ENCODE measurements at regions not wholly inside any gene's neighbourhood (a gene's known extent, or its start where the extent isn't known, plus 50 kb on each side); places are given as distances from the start of the nearest gene placed in this dataset.

DNA sequence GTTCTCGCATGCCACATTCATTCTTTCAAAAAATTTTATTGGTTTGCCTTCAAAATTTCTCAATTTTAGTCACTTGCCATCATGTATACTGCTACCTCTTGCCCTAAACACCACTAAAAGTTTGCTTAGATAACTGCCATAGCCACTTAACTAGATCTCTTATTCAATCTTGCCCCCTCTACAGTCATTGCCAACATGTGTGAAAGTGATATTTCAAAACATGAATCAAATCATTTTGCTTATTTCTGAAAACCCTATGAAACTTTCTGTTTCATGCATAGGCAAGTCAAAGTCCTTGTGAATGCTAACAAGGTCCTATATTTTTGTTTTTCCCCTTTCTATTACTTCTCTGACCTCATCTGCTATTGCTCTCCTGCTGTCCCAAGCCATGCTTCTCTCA is 397.1 kb downstream of the KCNJ3 start:
- ChIA-PET POLR2A (no interaction called here), CTCF (ENCODE audit: low intra/inter-chr PET ratio) (no interaction called here)
- Histone ChIP-seq H3K79me2 (ENCODE audit: control insufficient read depth, insufficient read depth, low read length) (no peaks in the 10 kb centered on the region), H3K9ac (ENCODE audit: insufficient read depth in 1 of 2, low read depth in 2 of 2, low read length in 2 of 2) (no peak overlapping the region), H3K36me3 (ENCODE audit: control insufficient read depth, insufficient read depth, low read length) (no peaks in the 10 kb centered on the region), H3K9me1 (ENCODE audit: control insufficient read depth, insufficient read depth, low read length) (no peaks in the 10 kb centered on the region), H3K4me1 (replicated peaks in 1 of 2; ENCODE audit: control insufficient read depth in 2 of 2, insufficient read depth in 2 of 2, low read length in 2 of 2) (no peaks in the 10 kb centered on the region), H3K9me3 (replicated peaks; ENCODE audit: control insufficient read depth, insufficient read depth, low read depth, low read length) (peaks cover 1% of the 10 kb centered on the region; the same call in 1 of the 2 replicates), H3K4me2 (ENCODE audit: insufficient read depth, low read length) (no peak overlapping the region), H3K27me3 (ENCODE audit: control insufficient read depth in 2 of 2, insufficient read depth in 2 of 2, low read length in 2 of 2) (no peaks in the 10 kb centered on the region), H3K4me3 (no peak overlapping the region), H3K27ac (ENCODE audit: extremely low read depth, low read depth, low read length) (no peak overlapping the region), H2AFZ (ENCODE audit: low read depth, low read length) (no peak overlapping the region), H4K20me1 (replicated peaks; ENCODE audit: control insufficient read depth, insufficient read depth, low read length) (no peaks in the 10 kb centered on the region)
- WGBS (ENCODE audit: insufficient coverage, low coverage, missing lambda C conversion rate): 0% methylated on average over 1 of the region's 1 CpG
- ATAC-seq: no peak
- DNase-seq (ENCODE audit: extremely low read depth in 1 of 4, low spot score in 3 of 4): no peak
- FAIRE-seq: no peak
- in situ Hi-C loops (cut with MboI): no loop called here
- no TSS peak for BruUV-seq (replicated peaks)
- intact Hi-C loops (cut with micrococcal nuclease): no loop called here
- TF ChIP-seq TAL1 (IDR thresholded peaks at IDR 0.05): no peak
- no peak for TF ChIP-seq ELF4 (CRISPR knock-in tag; IDR thresholded peaks at IDR 0.05)
- no peak for TF ChIP-seq PHF8 (IDR thresholded peaks at IDR 0.05; ENCODE audit: borderline replicate concordance, low read length)
- TF ChIP-seq ZNF174 (CRISPR knock-in tag; IDR thresholded peaks at IDR 0.05): no peak
- TF ChIP-seq, protein P1, sequence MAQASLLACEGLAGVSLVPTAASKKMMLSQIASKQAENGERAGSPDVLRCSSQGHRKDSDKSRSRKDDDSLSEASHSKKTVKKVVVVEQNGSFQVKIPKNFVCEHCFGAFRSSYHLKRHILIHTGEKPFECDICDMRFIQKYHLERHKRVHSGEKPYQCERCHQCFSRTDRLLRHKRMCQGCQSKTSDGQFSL (CRISPR knock-in tag; IDR thresholded peaks at IDR 0.05): no peak
- TF ChIP-seq, protein P1 (tag; IDR thresholded peaks at IDR 0.05): no peak
- TF ChIP-seq ZNF239 (CRISPR knock-in tag; IDR thresholded peaks at IDR 0.05): no peak
- no peak for TF ChIP-seq TAF1 (IDR thresholded peaks at IDR 0.05; ENCODE audit: control insufficient read depth, extremely low read depth, insufficient read depth, low read length, severe bottlenecking)
- no peak for TF ChIP-seq HDAC8 (tag; IDR thresholded peaks at IDR 0.05)
- TF ChIP-seq ZKSCAN1 (IDR thresholded peaks at IDR 0.05; ENCODE audit: low read depth, low read length): no peak
- no peak for TF ChIP-seq SMAD4 (CRISPR knock-in tag; conservative IDR thresholded peaks at IDR 0.05)
- TF ChIP-seq SAP30 (IDR thresholded peaks at IDR 0.05; ENCODE audit: borderline replicate concordance, insufficient read depth, low read depth, low read length, poor library complexity, severe bottlenecking): no peak
- TF ChIP-seq PCBP2 (IDR thresholded peaks at IDR 0.05; ENCODE audit: low read depth, low read length, poor library complexity, severe bottlenecking): no peak
- TF ChIP-seq HMGN3 (IDR thresholded peaks at IDR 0.05; ENCODE audit: borderline replicate concordance, extremely low read depth, insufficient read length, low read depth, low read length): no peak
- TF ChIP-seq ZNF408 (CRISPR knock-in tag; IDR thresholded peaks at IDR 0.05; ENCODE audit: low read depth): no peak
- no peak for TF ChIP-seq HDAC1 (IDR thresholded peaks at IDR 0.05)
- TF ChIP-seq, protein P2, sequence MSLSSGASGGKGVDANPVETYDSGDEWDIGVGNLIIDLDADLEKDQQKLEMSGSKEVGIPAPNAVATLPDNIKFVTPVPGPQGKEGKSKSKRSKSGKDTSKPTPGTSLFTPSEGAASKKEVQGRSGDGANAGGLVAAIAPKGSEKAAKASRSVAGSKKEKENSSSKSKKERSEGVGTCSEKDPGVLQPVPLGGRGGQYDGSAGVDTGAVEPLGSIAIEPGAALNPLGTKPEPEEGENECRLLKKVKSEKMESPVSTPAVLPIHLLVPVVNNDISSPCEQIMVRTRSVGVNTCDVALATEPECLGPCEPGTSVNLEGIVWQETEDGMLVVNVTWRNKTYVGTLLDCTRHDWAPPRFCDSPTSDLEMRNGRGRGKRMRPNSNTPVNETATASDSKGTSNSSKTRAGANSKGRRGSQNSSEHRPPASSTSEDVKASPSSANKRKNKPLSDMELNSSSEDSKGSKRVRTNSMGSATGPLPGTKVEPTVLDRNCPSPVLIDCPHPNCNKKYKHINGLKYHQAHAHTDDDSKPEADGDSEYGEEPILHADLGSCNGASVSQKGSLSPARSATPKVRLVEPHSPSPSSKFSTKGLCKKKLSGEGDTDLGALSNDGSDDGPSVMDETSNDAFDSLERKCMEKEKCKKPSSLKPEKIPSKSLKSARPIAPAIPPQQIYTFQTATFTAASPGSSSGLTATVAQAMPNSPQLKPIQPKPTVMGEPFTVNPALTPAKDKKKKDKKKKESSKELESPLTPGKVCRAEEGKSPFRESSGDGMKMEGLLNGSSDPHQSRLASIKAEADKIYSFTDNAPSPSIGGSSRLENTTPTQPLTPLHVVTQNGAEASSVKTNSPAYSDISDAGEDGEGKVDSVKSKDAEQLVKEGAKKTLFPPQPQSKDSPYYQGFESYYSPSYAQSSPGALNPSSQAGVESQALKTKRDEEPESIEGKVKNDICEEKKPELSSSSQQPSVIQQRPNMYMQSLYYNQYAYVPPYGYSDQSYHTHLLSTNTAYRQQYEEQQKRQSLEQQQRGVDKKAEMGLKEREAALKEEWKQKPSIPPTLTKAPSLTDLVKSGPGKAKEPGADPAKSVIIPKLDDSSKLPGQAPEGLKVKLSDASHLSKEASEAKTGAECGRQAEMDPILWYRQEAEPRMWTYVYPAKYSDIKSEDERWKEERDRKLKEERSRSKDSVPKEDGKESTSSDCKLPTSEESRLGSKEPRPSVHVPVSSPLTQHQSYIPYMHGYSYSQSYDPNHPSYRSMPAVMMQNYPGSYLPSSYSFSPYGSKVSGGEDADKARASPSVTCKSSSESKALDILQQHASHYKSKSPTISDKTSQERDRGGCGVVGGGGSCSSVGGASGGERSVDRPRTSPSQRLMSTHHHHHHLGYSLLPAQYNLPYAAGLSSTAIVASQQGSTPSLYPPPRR (CRISPR knock-in tag; IDR thresholded peaks at IDR 0.05; ENCODE audit: borderline replicate concordance): no peak

All from K562 (cell line).